Neural cell (in vitro differentiated cells): ENCODE measurements at regions not wholly inside any gene's neighbourhood (a gene's known extent, or its start where the extent isn't known, plus 50 kb on each side); places are given as distances from the start of the nearest gene placed in this dataset.

Source experiments
- H2AFZ ChIP-seq: fragments of 200-600, 300-800 bp; sonication (generic), shearing (Covaris generic); 2 replicates; pipeline ENCODE4 v1.6.0; 2014; ENCODE audit warnings: low read depth, mild to moderate bottlenecking, antibody characterized with exemption, low read length, moderate library complexity
- H3F3A ChIP-seq: fragments of 200-600 bp; shearing (Covaris generic); 2 replicates; pipeline ENCODE4 v1.6.1; 2016; ENCODE audit warnings: mild to moderate bottlenecking, moderate library complexity, mixed read lengths, antibody characterized with exemption, low read length; ENCODE audit not compliant: insufficient read depth, poor library complexity, severe bottlenecking
- H3K27ac ChIP-seq: fragments of 200-600, 300-800 bp; sonication (generic), shearing (Covaris generic); 2 replicates; pipeline ENCODE4 v1.5.1; 2014; ENCODE audit warnings: mild to moderate bottlenecking, low read length, moderate library complexity
- H3K27me3 ChIP-seq: fragments of 300-800, 200-600 bp; sonication (generic), shearing (Covaris generic); 2 replicates; pipeline ENCODE4 v1.6.0; 2014; ENCODE audit warnings: mild to moderate bottlenecking, low read depth, low read length, moderate library complexity; ENCODE audit not compliant: insufficient read depth
- H3K36me3 ChIP-seq: fragments of 300-800, 200-600 bp; sonication (generic), shearing (Covaris generic); 2 replicates; pipeline ENCODE4 v1.5.1; 2014; ENCODE audit warnings: mild to moderate bottlenecking, antibody characterized with exemption, low read length, moderate library complexity; ENCODE audit not compliant: insufficient read depth
- H3K4me2 ChIP-seq: fragments of 300-800, 200-600 bp; sonication (generic), shearing (Covaris generic); 2 replicates; pipeline ENCODE4 v1.6.0; 2014; ENCODE audit warnings: mild to moderate bottlenecking, low read length
- H3K4me3 ChIP-seq: fragments of 300-800, 200-600 bp; sonication (generic), shearing (Covaris generic); 2 replicates; pipeline ENCODE4 v1.5.1; 2014; ENCODE audit warnings: mild to moderate bottlenecking, low read length, moderate library complexity
- H3K79me2 ChIP-seq: fragments of 200-600 bp; shearing (Covaris generic); replicated peaks from 2 replicates; pipeline ENCODE4 v1.6.0; 2014; ENCODE audit warnings: mild to moderate bottlenecking, low read length, moderate library complexity; ENCODE audit not compliant: insufficient read depth
- H3K9ac ChIP-seq: fragments of 300-800, 200-600 bp; sonication (generic), shearing (Covaris generic); 2 replicates; pipeline ENCODE4 v1.6.1; 2016; ENCODE audit warnings: mild to moderate bottlenecking, low read length, mixed read lengths
- H3K9me2 ChIP-seq: fragments of 200-600 bp; shearing (Covaris generic); 2 replicates; pipeline ENCODE4 v1.6.1; 2016; ENCODE audit warnings: mild to moderate bottlenecking, low read length, mixed read lengths; ENCODE audit not compliant: insufficient read depth
- H3K9me3 ChIP-seq: fragments of 200-600, 300-800 bp; sonication (generic), shearing (Covaris generic); 2 replicates; pipeline ENCODE4 v1.6.1; 2016; ENCODE audit warnings: mild to moderate bottlenecking, mixed run types, low read length, moderate library complexity, mixed read lengths
- H4K20me1 ChIP-seq: fragments of 200-600 bp; shearing (Covaris generic); 2 replicates; pipeline ENCODE4 v1.6.1; 2016; ENCODE audit warnings: mild to moderate bottlenecking, mixed run types; ENCODE audit not compliant: insufficient read depth
- CTCF ChIP-seq: fragments of 450-650 bp; IDR thresholded peaks from 2 replicates; pipeline ENCODE4 v1.5.1; 2014; ENCODE audit warnings: antibody characterized with exemption, mild to moderate bottlenecking, moderate library complexity; ENCODE audit not compliant: poor library complexity, severe bottlenecking
- EP300 ChIP-seq: fragments of 450-650 bp; conservative IDR thresholded peaks from 2 replicates; pipeline ENCODE4 v1.6.1; 2014; ENCODE audit warnings: antibody characterized with exemption, mild to moderate bottlenecking, moderate library complexity; ENCODE audit not compliant: poor library complexity, severe bottlenecking
- EZH2 ChIP-seq: fragments of 200-600, 300-800 bp; shearing (Covaris generic), sonication (generic); IDR thresholded peaks from 2 replicates; pipeline ENCODE4 v1.6.1; 2014; ENCODE audit warnings: antibody characterized with exemption, low read length, borderline replicate concordance, mild to moderate bottlenecking; ENCODE audit not compliant: insufficient read depth, poor library complexity, severe bottlenecking
- RAD21 ChIP-seq: fragments of 450-650 bp; conservative IDR thresholded peaks from 2 replicates; pipeline ENCODE4 v1.6.1; 2014; ENCODE audit warnings: antibody characterized with exemption, mild to moderate bottlenecking, moderate library complexity
- REST ChIP-seq: IDR thresholded peaks from 2 replicates; pipeline ENCODE4 v1.6.1; 2012; ENCODE audit warnings: borderline replicate concordance
- SMC3 ChIP-seq: fragments of 450-650 bp; conservative IDR thresholded peaks from 2 replicates; pipeline ENCODE4 v1.6.1; 2014; ENCODE audit warnings: antibody characterized with exemption, mild to moderate bottlenecking, moderate library complexity; ENCODE audit not compliant: poor library complexity
- TAF1 ChIP-seq: IDR thresholded peaks from 2 replicates; pipeline ENCODE4 v1.6.1; 2012; ENCODE audit warnings: low read depth

- no peaks in the 10 kb centered on the region for H3K9me2 ChIP-seq
- H3K9ac ChIP-seq = no peak overlapping the region
- TF ChIP-seq CTCF (no peak), TAF1 (no peak), EP300 (no peak), EZH2 (no peak)
- H2AFZ ChIP-seq = no peak overlapping the region
- no peaks in the 10 kb centered on the region for H3F3A ChIP-seq
- no peak overlapping the region for H3K27ac ChIP-seq
- no peak overlapping the region for H3K4me2 ChIP-seq
- no peaks in the 10 kb centered on the region for H3K9me3 ChIP-seq
- H4K20me1 ChIP-seq = no peaks in the 10 kb centered on the region
- H3K27me3 ChIP-seq = no peaks in the 10 kb centered on the region
- no peak overlapping the region for H3K4me3 ChIP-seq
- H3K36me3 ChIP-seq = no peaks in the 10 kb centered on the region
- no peaks in the 10 kb centered on the region for H3K79me2 ChIP-seq
These were observed 682.0 kb downstream of the KCTD8 start for GRCh38 chr4:43766648-43767047.

GRCh38 chr4:43776371-43776770 is 672.2 kb downstream of the KCTD8 start:
- H4K20me1 ChIP-seq = no peaks in the 10 kb centered on the region
- no peaks in the 10 kb centered on the region for H3K27me3 ChIP-seq
- no peak overlapping the region for H2AFZ ChIP-seq
- no peak overlapping the region for H3K9ac ChIP-seq
- TF ChIP-seq SMC3 (peak; percentile 66), RAD21 (peak; percentile 56), REST (no peak), CTCF (peak; percentile 62), EZH2 (no peak)
- no peak overlapping the region for H3K4me3 ChIP-seq
- H3K27ac ChIP-seq = no peak overlapping the region
- H3K79me2 ChIP-seq = no peaks in the 10 kb centered on the region
- no peak overlapping the region for H3K4me2 ChIP-seq
- H3F3A ChIP-seq = peaks cover 3% of the 10 kb centered on the region
- no peaks in the 10 kb centered on the region for H3K36me3 ChIP-seq
- no peaks in the 10 kb centered on the region for H3K9me2 ChIP-seq
- H3K9me3 ChIP-seq = no peaks in the 10 kb centered on the region
